Adrenal gland (tissue), 5 donors: ENCODE measurements at regions not wholly inside any gene's neighbourhood (a gene's known extent, or its start where the extent isn't known, plus 50 kb on each side); places are given as distances from the start of the nearest gene placed in this dataset.

Experiments
- POLR2A ChIP-seq, 2 donors: fragments of 450-650 bp; IDR thresholded peaks; one replicate each; pipeline ENCODE4 v1.6.1; 2017; ENCODE audit warnings: antibody characterized with exemption in 2 of 2, mild to moderate bottlenecking in 2 of 2, moderate library complexity in 1 of 2
- TF ChIP-seq, protein P1 (sequence below), 6 experiments: fragments of 450-650 bp in 4 of 6; fragments of 200-600 bp in 2 of 6; sonication (generic) in 1 of 6; IDR thresholded peaks; 1 replicate in 5 of 6; 2 replicates in 1 of 6; pipeline versions ENCODE4 v1.5.1 to v1.8.0; 2016 to 2021; ENCODE audit warnings: antibody characterized with exemption in 6 of 6, mild to moderate bottlenecking in 2 of 6, moderate library complexity in 1 of 6
- donor health status: DM: no; HTN: no; CAD: no.

DNA sequence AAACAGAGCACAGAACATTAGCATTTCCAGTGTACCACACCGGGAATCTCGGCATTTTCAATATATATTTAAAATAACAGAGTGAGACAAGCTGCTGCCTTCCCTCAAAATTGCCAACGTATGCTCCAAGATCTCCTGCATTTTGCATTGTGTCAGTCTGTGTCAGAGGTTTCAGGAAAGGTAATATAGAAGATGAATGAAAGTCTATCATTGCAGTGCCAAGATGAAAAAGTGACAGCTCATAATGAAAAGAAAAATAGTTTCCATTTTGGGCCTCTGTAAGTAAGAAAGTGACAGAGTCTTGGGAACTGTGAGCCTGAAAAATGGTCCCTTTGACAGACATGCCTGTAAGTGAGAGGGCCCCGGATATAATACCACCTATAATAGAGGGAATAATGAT, 297.8 kb upstream of the PIK3C3 start:
- no peak for TF ChIP-seq POLR2A (IDR thresholded peaks at IDR 0.05)
- TF ChIP-seq, protein P1, sequence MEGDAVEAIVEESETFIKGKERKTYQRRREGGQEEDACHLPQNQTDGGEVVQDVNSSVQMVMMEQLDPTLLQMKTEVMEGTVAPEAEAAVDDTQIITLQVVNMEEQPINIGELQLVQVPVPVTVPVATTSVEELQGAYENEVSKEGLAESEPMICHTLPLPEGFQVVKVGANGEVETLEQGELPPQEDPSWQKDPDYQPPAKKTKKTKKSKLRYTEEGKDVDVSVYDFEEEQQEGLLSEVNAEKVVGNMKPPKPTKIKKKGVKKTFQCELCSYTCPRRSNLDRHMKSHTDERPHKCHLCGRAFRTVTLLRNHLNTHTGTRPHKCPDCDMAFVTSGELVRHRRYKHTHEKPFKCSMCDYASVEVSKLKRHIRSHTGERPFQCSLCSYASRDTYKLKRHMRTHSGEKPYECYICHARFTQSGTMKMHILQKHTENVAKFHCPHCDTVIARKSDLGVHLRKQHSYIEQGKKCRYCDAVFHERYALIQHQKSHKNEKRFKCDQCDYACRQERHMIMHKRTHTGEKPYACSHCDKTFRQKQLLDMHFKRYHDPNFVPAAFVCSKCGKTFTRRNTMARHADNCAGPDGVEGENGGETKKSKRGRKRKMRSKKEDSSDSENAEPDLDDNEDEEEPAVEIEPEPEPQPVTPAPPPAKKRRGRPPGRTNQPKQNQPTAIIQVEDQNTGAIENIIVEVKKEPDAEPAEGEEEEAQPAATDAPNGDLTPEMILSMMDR (IDR thresholded peaks at IDR 0.05) = no peak
